Skeletal muscle satellite cell (primary cell): ENCODE measurements at regions not wholly inside any gene's neighbourhood (a gene's known extent, or its start where the extent isn't known, plus 50 kb on each side); places are given as distances from the start of the nearest gene placed in this dataset.

Experiments used
- H3K27me3 ChIP-seq: 2 replicates; pipeline ENCODE4 v1.7.0; 2013; ENCODE audit warnings: low read length; ENCODE audit not compliant: control insufficient read depth, insufficient read depth
- H3K36me3 ChIP-seq: 2 replicates; pipeline ENCODE4 v1.7.0; 2013; ENCODE audit warnings: mild to moderate bottlenecking, control low read depth, low read length; ENCODE audit not compliant: insufficient read depth
- H3K4me1 ChIP-seq: 2 replicates; pipeline ENCODE4 v1.7.0; 2013; ENCODE audit warnings: low read length; ENCODE audit not compliant: control insufficient read depth, insufficient read depth
- H3K4me2 ChIP-seq: 2 replicates; pipeline ENCODE4 v1.7.0; 2013; ENCODE audit warnings: mild to moderate bottlenecking, low read length
- H3K4me3 ChIP-seq: 2 replicates; pipeline ENCODE4 v1.7.0; 2013; ENCODE audit warnings: low read length
- H3K9ac ChIP-seq: 2 replicates; pipeline ENCODE4 v1.7.0; 2013; ENCODE audit warnings: mild to moderate bottlenecking, low read depth, low read length, moderate library complexity
- H3K9me3 ChIP-seq: replicated peaks from 2 replicates; pipeline ENCODE4 v1.7.0; 2013; ENCODE audit warnings: mild to moderate bottlenecking, control low read depth, low read length

DNA sequence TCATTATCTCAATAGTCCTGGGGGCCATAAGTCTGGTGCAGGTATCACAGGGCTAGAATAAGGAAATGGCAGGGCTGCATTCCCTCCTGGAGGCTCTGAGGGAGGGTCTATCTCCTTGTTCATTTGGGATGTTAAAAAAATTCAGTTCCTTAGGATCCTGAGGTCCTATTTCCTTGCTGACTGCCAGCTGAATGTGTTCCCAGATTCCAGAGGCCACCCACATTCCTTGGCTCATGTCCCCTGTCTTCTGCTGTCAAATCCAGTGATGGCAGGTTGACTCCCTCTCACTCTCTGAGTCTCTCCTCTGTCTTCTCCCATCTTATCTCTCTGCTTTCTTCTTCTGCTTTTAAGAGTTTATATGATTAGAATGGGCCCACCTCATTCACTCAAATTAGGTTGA, 400.6 kb downstream of the PTPRU start:
- Histone ChIP-seq H3K27me3 (no peaks in the 10 kb centered on the region), H3K36me3 (no peaks in the 10 kb centered on the region), H3K9ac (no peak overlapping the region), H3K4me3 (no peak overlapping the region), H3K4me2 (no peak overlapping the region), H3K4me1 (peaks cover 14% of the 10 kb centered on the region), H3K9me3 (no peaks in the 10 kb centered on the region)

DNA sequence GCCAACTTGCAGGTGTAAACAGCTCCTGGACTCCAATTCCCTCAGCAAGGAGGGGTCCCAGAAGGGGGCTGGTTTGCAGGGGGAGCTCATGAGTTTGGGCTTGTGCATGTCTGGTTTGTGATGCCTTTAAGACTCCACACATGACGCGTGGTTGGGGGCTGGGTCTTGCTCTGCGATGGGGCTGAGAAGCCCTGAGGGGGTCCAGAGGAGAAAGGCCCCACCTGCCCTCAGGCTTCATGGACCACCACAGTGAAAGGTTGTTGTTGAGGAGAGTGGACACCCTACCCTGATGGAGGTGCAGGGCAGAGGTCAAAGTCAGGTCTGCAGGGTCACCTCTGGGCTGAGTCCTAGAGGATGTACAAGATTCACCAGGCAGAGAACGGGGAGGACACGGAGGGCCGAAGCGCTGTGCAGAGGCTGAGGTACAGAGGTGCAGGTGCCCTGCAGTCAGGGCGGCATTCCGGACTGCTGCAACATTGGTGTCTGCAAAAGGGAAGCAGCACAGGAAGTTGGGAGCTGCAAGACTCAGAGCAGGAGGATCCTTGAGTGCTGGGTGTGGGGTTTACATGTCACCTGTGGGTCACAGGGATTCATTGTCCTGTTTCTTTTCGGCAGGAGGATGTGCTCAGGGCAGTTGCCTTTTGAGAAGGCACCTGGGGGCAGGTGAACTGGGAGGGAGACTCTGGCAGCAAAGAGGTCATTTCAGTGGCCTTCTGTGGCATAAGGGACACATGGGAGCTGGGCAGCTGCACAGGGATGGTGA, 399.4 kb downstream of the PTPRU start:
- no peaks in the 10 kb centered on the region for H3K9me3 ChIP-seq
- no peaks in the 10 kb centered on the region for H3K36me3 ChIP-seq
- H3K27me3 ChIP-seq = no peaks in the 10 kb centered on the region
- H3K4me3 ChIP-seq = no peak overlapping the region
- no peak overlapping the region for H3K9ac ChIP-seq
- H3K4me1 ChIP-seq = peaks cover 12% of the 10 kb centered on the region
- H3K4me2 ChIP-seq = no peak overlapping the region

DNA sequence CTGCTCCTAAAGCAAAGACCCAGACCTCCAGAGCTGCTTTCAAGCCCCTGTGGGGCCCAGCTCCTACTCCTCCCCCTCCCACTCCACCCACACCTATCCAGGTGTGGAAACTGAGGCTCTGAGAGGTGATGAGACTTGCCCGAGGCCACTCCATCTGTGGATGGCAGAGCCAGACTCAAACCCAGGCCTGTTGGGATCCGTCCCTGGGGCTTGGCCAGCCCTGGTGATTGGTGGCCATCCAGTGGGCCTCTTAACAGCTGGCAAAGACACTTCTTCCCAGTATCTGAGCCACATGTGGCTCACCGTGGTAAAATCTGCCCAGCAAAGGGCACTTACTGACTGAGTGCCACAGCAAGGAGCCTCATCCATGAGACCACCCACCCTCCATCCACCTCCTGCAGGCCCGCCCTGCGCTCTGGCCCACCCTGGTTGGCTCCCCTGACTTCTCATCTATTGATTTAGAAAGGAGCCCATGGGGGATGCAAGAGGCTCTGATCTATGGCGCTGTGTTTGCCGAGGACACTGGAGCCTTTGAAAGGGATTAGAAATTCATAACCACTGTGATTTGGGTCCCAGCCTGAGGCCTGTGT, 398.5 kb downstream of the PTPRU start:
- Histone ChIP-seq H3K9ac (no peak overlapping the region), H3K36me3 (no peaks in the 10 kb centered on the region), H3K4me1 (peaks cover 4% of the 10 kb centered on the region), H3K27me3 (no peaks in the 10 kb centered on the region), H3K4me2 (no peak overlapping the region), H3K4me3 (no peak overlapping the region), H3K9me3 (no peaks in the 10 kb centered on the region)

DNA sequence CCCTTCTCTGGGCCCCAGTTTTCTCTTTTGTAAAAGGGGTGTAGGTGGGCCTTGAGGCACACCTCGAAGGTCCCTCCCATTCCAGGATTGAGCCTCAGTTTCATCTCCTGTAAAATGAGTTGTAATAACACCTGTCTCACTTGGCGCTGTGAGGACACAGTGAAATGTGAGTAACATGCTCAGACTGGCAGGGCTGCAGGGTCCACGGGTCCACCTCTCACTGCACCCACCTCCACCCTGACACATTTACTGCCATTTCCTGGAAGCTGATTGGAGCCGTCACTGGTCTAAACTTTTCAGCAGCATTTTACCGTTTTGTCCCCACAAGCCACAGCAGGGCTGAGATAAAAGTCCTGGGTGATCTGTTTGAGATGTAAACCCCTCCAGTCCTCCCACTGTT, 398.0 kb downstream of the PTPRU start:
- no peaks in the 10 kb centered on the region for H3K27me3 ChIP-seq
- no peak overlapping the region for H3K4me3 ChIP-seq

DNA sequence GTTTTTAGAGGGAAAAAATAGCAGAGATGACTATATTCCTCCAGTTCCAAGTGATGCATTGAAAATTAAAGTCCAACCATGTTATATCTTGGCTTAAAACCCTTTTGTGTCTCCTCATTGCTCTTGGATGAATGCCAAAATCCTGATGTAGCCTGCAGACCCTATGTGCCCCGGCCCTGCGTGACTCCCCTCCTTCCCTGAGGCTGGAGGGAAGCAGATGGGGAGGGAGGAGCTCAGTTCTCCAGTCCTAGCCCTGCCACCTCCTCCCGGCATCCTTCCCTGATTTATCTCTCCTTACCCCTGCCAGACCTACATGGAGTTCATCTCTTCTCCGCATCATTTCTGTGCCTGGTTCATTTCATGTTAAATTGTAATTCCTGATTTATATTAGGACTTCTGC, 397.4 kb downstream of the PTPRU start:
- Histone ChIP-seq H3K4me3 (no peak overlapping the region), H3K4me1 (no peaks in the 10 kb centered on the region), H3K4me2 (no peak overlapping the region), H3K9ac (no peak overlapping the region), H3K36me3 (no peaks in the 10 kb centered on the region), H3K9me3 (no peaks in the 10 kb centered on the region), H3K27me3 (no peaks in the 10 kb centered on the region)

More for the DNA sequence above, 398.0 kb downstream of the PTPRU start:
- no peaks in the 10 kb centered on the region for H3K9me3 ChIP-seq
- H3K4me2 ChIP-seq = no peak overlapping the region
- H3K36me3 ChIP-seq = no peaks in the 10 kb centered on the region
- no peaks in the 10 kb centered on the region for H3K4me1 ChIP-seq
- H3K9ac ChIP-seq = no peak overlapping the region

DNA sequence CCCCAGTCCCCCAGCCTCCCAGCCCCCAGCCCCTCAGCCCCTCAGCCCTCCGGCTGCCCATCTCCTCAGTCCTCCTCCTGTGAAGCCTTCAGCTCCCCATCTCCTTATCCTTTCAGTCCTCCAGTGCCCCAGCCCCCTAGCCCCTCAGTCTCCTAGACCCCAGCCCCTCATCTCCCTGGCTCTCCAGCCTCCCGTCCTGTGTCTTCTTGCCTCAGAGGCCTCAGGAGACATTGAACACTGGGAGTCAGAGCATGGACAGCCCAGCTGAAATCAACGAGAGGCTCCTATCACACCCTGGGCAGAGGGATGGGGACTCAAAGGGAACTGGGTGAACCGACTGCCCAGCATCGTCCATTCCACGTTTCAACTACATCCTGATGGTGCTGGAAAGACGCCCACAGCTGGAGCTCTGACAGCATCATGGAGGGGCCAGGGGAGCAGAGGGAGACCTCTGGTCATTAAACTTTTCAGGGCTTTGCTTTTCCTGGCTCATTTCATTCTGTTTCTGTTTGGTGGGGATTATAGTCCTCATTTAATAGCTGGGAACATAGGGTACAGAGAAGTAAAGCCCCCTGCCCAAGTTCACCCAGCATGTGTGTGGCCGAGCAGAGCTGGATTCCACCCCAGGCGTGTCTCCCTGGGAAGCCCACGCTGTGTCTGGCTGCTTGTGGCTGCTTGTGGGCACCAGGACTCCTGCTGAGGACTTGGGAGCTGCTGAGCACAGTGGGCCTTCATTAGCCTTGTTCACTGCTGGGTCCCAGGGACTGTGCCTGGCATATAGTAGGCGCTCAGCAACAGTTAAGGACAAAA, 396.7 kb downstream of the PTPRU start:
- Histone ChIP-seq H3K4me2 (no peak overlapping the region), H3K9ac (no peak overlapping the region), H3K4me1 (no peaks in the 10 kb centered on the region), H3K9me3 (no peaks in the 10 kb centered on the region), H3K4me3 (no peak overlapping the region), H3K36me3 (no peaks in the 10 kb centered on the region), H3K27me3 (no peaks in the 10 kb centered on the region)

DNA sequence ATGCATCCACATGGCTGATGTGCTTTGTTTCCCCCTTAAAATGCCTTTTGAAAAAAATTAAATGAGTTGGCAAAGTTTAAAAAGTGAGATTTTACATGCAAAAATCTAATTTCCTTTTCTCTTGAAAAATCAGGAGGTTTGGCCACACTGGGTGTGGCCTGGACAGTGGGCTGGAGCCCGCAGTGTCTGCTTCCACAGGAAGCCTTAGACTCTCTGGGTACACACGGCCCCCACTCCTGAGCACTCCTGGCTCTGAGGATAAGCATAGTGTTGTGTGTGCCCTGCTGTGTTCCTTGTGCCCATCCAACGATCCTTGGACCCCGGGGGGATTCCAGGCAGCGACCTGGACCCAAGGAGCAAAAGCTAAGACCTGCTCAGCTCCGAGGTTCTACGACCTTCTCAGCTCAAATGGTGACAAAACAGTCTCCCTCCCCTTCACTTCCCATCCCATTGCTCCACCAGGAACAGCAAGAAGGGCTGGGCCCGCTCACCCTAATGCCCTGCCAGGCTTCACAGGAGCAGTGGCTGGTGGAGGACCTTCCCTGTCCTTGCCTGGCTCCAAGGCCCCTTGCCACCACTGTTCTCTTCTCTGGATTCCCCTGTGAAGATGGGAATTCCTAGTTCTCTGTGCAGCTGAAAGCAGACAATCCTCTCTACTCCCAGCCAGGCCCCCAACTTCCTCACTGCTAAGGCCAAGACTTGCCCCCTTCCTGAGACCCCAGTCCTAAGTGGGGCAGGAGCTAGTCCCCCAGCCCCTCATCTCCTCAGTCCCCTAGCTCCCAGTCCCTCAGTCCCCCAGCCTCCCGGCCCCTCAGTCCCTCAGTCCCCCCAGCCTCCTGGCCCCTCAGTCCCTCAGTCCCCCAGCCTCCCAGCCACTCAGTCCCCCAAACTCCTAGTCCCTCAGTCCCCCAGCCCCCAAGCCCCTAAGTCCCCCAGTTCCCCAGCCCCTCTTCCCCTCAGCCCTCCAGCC, 395.8 kb downstream of the PTPRU start:
- Histone ChIP-seq H3K36me3 (no peaks in the 10 kb centered on the region), H3K4me1 (no peaks in the 10 kb centered on the region), H3K4me2 (no peak overlapping the region)

DNA sequence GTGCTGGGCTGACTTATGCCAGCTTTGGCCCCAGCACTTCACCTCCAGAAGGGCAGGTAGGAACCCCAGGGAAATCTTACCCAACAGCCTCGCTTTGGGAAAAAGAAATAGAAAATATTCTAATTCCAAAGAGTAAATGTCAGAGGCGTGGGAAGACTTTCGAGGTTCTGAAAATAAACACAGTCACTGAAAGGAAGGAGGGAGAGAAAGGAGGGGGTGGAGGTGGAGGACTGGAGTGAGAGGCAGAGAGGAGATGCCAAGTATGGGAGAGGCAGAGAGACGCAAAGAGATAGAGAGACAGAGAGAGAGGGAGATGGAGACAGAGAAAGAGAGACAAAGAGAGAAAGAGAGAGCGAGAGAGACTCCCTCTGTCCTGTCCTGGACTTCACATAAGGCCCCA, 395.0 kb downstream of the PTPRU start:
- Histone ChIP-seq H3K9ac (no peak overlapping the region), H3K4me3 (no peak overlapping the region), H3K4me1 (no peaks in the 10 kb centered on the region), H3K9me3 (no peaks in the 10 kb centered on the region), H3K27me3 (no peaks in the 10 kb centered on the region), H3K4me2 (no peak overlapping the region), H3K36me3 (no peaks in the 10 kb centered on the region)

More for the DNA sequence above, 395.8 kb downstream of the PTPRU start:
- H3K9ac ChIP-seq = no peak overlapping the region
- H3K4me3 ChIP-seq = no peak overlapping the region
- H3K27me3 ChIP-seq = no peaks in the 10 kb centered on the region
- H3K9me3 ChIP-seq = no peaks in the 10 kb centered on the region

DNA sequence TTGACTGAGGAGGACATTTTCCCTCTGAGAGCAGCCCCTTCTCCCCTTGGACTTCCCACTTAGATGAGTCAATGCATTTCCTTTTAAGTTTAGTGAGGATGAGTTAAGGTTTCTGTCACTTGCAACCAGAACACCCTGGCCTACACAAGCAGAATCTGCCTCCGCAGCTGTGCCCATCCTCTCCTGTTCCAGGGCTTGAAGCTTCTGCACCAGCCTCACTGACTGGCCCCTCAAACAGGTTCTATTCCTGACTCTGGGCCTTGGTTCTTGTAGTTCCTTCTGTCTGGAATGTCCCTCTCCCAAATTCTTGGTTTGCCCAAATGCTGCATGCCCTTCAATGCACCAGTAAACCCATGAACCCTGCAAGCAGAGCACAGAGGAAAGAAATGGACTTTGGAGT, 394.4 kb downstream of the PTPRU start:
- no peaks in the 10 kb centered on the region for H3K27me3 ChIP-seq
- H3K36me3 ChIP-seq = no peaks in the 10 kb centered on the region
- no peak overlapping the region for H3K4me3 ChIP-seq
- H3K9me3 ChIP-seq = no peaks in the 10 kb centered on the region
- no peak overlapping the region for H3K4me2 ChIP-seq
- no peaks in the 10 kb centered on the region for H3K4me1 ChIP-seq
- no peak overlapping the region for H3K9ac ChIP-seq

DNA sequence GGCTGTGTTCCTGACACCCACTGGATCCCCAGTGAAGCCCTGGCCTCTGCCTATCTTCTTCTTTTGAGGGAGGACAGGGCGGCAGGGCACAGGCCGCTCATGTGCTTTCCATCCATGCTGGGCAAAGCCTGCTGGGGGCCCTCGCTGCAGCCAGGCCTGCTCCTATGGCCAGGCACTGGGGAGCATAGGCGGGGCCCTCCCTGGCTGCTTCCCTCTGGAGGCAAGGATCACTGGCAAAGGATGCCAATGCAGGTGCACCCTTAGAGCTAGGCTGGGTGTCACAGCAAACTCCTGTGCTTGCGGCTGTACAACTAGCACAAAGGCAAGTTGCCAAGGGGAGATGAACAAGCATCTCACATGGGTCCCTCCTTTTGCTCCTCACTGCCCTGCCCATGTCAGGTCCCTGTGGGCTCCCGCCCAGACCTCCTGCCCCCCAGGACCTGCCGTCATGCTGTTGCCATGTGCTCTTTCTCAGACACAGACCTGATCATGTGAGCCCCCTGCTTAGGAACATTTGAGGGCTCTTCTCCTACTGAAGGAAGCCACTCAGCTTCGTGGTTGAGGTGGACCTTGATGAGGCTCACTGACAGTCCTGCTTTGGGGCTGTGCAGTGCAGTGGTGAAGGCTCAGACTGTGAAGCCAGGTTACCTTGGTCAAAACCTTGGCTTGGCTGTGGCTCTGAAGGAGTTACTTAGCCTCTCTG, 393.6 kb downstream of the PTPRU start:
- Histone ChIP-seq H3K9ac (no peak overlapping the region), H3K4me1 (no peaks in the 10 kb centered on the region), H3K27me3 (no peaks in the 10 kb centered on the region), H3K4me3 (no peak overlapping the region), H3K9me3 (no peaks in the 10 kb centered on the region), H3K4me2 (no peak overlapping the region), H3K36me3 (no peaks in the 10 kb centered on the region)
